Right lobe of liver (tissue), 4 donors: ENCODE measurements at regions not wholly inside any gene's neighbourhood (a gene's known extent, or its start where the extent isn't known, plus 50 kb on each side); places are given as distances from the start of the nearest gene placed in this dataset.

Experiments
- CTCF ChIP-seq, 4 donors: fragments of 200-600 bp in 3 of 4; fragments of 450-650 bp in 1 of 4; IDR thresholded peaks; one replicate each; pipeline versions ENCODE4 v1.5.1 to v1.8.0; 2016 to 2022; ENCODE audit warnings: antibody characterized with exemption in 4 of 4, mild to moderate bottlenecking in 2 of 4
- POLR2A ChIP-seq: fragments of 450-650 bp; IDR thresholded peaks from one replicate; pipeline ENCODE4 v1.6.1; 2017; ENCODE audit warnings: antibody characterized with exemption, mild to moderate bottlenecking
- donor health status: DM: no; HTN: no; CAD: no.
- donor health status: DM: no; HTN: no; CAD: no.
- donor health status: DM: no; HTN: yes; CAD: no.

- TF ChIP-seq CTCF (IDR thresholded peaks at IDR 0.05) (no peak), POLR2A (no peak)
Measured at GRCh38 chr4:169909479-169909878, 116.7 kb downstream of the MFAP3L start.
